Transverse colon (tissue), 4 donors: ENCODE measurements at regions not wholly inside any gene's neighbourhood (a gene's known extent, or its start where the extent isn't known, plus 50 kb on each side); places are given as distances from the start of the nearest gene placed in this dataset.

Experiments used
- DNase-seq: peaks from one replicate; pipeline ENCODE4 v3.0.0-alpha.2; 2019
- H3K27ac ChIP-seq, 4 donors: fragments of 200-600 bp; sonication (generic); 2 replicates each; pipeline ENCODE4 v1.5.1; 2016 to 2018; ENCODE audit warnings: inconsistent platforms in 4 of 4
- H3K27me3 ChIP-seq: fragments of 200-600 bp; sonication (generic); 2 replicates; pipeline ENCODE4 v1.5.1; 2017; ENCODE audit warnings: inconsistent platforms
- H3K36me3 ChIP-seq, 4 donors: fragments of 200-600 bp; sonication (generic); 2 replicates each; pipeline ENCODE4 v1.5.1; 2017 to 2019; ENCODE audit warnings: inconsistent platforms in 4 of 4
- H3K4me1 ChIP-seq, 4 donors: fragments of 200-600 bp; sonication (generic); 2 replicates each; pipeline ENCODE4 v1.5.1; 2017 to 2020; ENCODE audit warnings: inconsistent platforms in 4 of 4
- H3K4me3 ChIP-seq, 4 donors: fragments of 200-600 bp; sonication (generic); 1 replicate in 1 of 4; 2 replicates in 3 of 4; pipeline versions ENCODE4 v1.5.1 to v1.6.1; 2017 to 2019; ENCODE audit warnings: inconsistent platforms in 4 of 4
- H3K9me3 ChIP-seq, 2 donors: fragments of 200-600 bp; sonication (generic); 2 replicates each; pipeline ENCODE4 v1.5.1; 2017 to 2019; ENCODE audit warnings: inconsistent platforms in 2 of 2
- EP300 ChIP-seq: sonication (generic); formaldehyde crosslinking; IDR thresholded peaks from one replicate; pipeline ENCODE4 v1.6.1; 2017; ENCODE audit warnings: antibody characterized with exemption, low read depth
- POLR2A ChIP-seq: fragments of 450-650 bp; IDR thresholded peaks from one replicate; pipeline ENCODE4 v1.6.1; 2016; ENCODE audit warnings: antibody characterized with exemption, mild to moderate bottlenecking, moderate library complexity
- POLR2AphosphoS5 ChIP-seq, 3 donors: sonication (generic); formaldehyde crosslinking; IDR thresholded peaks; one replicate each; pipeline ENCODE4 v1.6.1; 2016; ENCODE audit warnings: antibody characterized with exemption in 3 of 3
- WGBS, 2 donors: methylation state at CpG; one replicate each; pipeline ENCODE4 v1.1.5; 2018; ENCODE audit warnings: low coverage in 1 of 2; 5-methylcytosine and 5-hydroxymethylcytosine counted together
- in situ Hi-C, 4 donors: fragments of 200-750 bp; cut with MboI; loops; one replicate each; pipeline versions ENCODE4 v1.15.0 to v1.15.1; 2017; ENCODE audit warnings: low sequenced_read_pairs in 3 of 4, low pct_ligation_motif_present in 1 of 4, low pct_unique_long_range_greater_than_20kb in 1 of 4
- intact Hi-C: fragments of 100-400 bp; cut with DNase I; formaldehyde crosslinking; loops from one replicate; pipeline ENCODE4 v1.15.1; 2023; ENCODE audit warnings: low total_unique reads
- TF ChIP-seq, protein P1 (sequence below), 5 experiments: fragments of 200-600 bp in 3 of 5; fragments of 450-650 bp in 2 of 5; sonication (generic) in 3 of 5; IDR thresholded peaks; 1 replicate in 2 of 5; 2 replicates in 3 of 5; pipeline ENCODE4 v1.5.1; 2016 to 2017; ENCODE audit warnings: antibody characterized with exemption in 5 of 5, inconsistent platforms in 3 of 5, mild to moderate bottlenecking in 2 of 5, moderate library complexity in 1 of 5

DNA sequence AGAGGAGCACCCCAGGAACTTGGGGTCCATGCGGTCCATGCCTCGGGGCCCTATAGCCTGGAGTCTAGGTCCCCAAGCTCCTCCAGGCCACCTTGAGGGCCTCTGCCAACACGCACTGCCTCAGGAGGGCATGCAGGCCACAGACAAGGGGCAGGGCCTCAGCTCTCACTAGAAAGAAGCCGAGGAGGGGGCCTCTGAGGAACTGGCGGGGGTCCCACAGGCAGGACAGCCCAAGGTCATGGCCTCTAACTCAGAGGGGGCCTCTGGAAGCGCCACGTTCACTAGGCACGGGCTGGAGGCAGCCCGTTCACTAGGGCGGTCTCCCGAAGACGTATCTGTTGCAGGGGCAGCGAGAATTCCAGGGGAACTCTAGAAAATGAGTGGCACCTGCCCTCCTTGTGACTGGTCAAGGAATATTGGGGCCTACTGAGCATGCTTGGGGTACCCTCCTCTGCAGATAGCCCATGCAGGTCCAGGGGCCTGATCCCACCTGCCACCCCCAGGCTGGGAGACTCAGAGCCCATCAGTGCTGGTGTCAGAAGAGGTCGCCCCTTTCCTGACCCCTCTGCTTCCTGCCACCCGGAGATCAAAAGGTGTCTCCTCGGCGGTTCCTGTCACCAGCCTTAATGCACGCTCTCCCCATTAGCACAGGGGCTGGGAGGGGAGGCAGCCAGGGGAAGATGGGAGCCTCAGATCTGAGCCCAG, 86.7 kb upstream of the RET start:
- no peak for DNase-seq
- Histone ChIP-seq H3K9me3 (no peaks in the 10 kb centered on the region), H3K4me3 (no peak overlapping the region), H3K4me1 (no peaks in the 10 kb centered on the region), H3K27me3 (no peaks in the 10 kb centered on the region), H3K27ac (no peak overlapping the region), H3K36me3 (no peaks in the 10 kb centered on the region)
- intact Hi-C loops (no loop called here), in situ Hi-C loops (no loop called here)
- 72% methylated on average over 18 of the region's 18 CpGs; no CpG with 5 or more reads in 1 of the 2 donors for WGBS, 2 donors
- TF ChIP-seq POLR2AphosphoS5 (IDR thresholded peaks at IDR 0.05) (no peak), POLR2A (no peak), EP300 (no peak)

DNA sequence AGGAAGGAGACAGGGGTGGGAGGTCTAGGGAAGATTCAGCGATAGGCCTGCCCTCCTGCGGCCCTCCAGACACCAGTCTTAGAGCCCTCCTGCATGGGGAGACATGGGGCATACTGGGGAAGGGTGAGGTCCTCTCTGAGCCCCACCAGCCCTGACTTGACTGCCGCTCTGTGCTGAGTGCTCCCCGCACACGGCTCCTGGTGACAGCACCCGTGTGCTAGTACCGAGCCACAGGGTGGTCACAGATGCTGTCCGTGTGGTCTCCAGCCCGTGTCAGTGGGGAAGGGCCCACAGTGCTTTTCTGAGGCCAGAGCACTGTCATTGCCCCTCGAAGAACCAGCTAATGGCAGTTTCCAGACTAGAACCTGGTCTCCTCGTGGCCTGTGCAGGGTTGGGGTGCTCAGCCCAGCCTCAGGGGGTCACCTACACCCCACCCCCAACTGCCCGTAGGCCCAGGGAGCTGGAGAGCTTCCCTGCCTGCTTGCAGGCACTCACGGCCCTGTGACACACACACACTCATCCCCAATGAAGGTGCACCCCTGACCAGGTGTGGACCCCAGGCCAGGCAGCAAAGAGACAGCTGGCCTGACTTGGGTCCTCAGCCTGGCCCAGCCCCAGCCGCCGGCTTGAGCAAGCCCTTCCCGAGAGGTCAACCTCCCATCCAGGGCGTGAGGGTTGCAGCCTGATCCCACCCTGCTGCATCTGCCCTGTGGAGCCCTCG, 86.0 kb upstream of the RET start:
- no peak for DNase-seq
- TF ChIP-seq POLR2A (no peak), POLR2AphosphoS5 (IDR thresholded peaks at IDR 0.05) (no peak), EP300 (no peak)
- TF ChIP-seq, protein P1, sequence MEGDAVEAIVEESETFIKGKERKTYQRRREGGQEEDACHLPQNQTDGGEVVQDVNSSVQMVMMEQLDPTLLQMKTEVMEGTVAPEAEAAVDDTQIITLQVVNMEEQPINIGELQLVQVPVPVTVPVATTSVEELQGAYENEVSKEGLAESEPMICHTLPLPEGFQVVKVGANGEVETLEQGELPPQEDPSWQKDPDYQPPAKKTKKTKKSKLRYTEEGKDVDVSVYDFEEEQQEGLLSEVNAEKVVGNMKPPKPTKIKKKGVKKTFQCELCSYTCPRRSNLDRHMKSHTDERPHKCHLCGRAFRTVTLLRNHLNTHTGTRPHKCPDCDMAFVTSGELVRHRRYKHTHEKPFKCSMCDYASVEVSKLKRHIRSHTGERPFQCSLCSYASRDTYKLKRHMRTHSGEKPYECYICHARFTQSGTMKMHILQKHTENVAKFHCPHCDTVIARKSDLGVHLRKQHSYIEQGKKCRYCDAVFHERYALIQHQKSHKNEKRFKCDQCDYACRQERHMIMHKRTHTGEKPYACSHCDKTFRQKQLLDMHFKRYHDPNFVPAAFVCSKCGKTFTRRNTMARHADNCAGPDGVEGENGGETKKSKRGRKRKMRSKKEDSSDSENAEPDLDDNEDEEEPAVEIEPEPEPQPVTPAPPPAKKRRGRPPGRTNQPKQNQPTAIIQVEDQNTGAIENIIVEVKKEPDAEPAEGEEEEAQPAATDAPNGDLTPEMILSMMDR (IDR thresholded peaks at IDR 0.05), result no peak

DNA sequence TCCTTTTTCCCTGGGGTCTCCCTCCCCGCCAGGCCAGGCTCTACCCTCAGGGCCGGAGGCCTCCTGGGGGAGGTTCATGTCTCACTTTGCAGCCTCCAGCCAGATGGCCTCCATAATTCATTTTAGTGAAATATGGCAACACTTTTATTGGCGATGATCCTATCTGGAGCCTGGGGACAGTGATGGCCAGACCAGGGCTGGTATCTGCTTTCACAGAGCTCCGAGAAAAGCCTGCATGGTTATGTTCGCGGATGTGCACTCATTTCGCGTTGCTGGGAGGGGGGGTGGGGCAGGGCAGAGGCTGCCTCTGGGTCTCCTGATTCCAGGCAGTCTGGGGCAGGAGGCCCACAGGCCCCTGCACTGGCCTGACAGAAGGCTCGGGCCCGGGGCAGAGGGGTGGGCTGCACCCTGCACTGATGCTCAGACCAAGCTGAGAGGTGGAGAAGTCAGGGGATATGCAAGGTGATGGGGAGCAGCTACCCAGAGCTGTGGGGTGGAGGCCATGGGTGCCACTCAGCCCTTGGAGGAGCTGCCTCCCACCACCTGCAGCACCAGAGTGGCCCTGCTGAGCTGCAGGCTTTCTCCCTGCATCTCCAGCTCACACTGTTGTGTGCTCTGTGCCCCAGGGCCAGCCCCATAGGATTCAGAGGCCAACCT, 85.3 kb upstream of the RET start:
- H3K4me3 ChIP-seq, result no peak overlapping the region
- no peak for TF ChIP-seq POLR2AphosphoS5 (IDR thresholded peaks at IDR 0.05)
- in situ Hi-C loops, result no loop called here
- no peaks in the 10 kb centered on the region for H3K27me3 ChIP-seq
- no peak for DNase-seq
- intact Hi-C loops, result no loop called here
- H3K9me3 ChIP-seq, result no peaks in the 10 kb centered on the region
- H3K36me3 ChIP-seq, result no peaks in the 10 kb centered on the region
- H3K27ac ChIP-seq, result no peak overlapping the region
- 80 to 83% methylated on average over 1 to 10 of the region's 10 CpGs for WGBS, 2 donors
- H3K4me1 ChIP-seq, result no peaks in the 10 kb centered on the region

More for the DNA sequence above, 86.0 kb upstream of the RET start:
- H3K4me3 ChIP-seq, result no peak overlapping the region
- H3K9me3 ChIP-seq, result no peaks in the 10 kb centered on the region
- WGBS, 2 donors, result 87% methylated on average over 18 of the region's 18 CpGs; no CpG with 5 or more reads in 1 of the 2 donors
- in situ Hi-C loops (no loop called here), intact Hi-C loops (no loop called here)
- H3K4me1 ChIP-seq, result no peaks in the 10 kb centered on the region
- no peak overlapping the region for H3K27ac ChIP-seq
- H3K27me3 ChIP-seq, result no peaks in the 10 kb centered on the region
- no peaks in the 10 kb centered on the region for H3K36me3 ChIP-seq

DNA sequence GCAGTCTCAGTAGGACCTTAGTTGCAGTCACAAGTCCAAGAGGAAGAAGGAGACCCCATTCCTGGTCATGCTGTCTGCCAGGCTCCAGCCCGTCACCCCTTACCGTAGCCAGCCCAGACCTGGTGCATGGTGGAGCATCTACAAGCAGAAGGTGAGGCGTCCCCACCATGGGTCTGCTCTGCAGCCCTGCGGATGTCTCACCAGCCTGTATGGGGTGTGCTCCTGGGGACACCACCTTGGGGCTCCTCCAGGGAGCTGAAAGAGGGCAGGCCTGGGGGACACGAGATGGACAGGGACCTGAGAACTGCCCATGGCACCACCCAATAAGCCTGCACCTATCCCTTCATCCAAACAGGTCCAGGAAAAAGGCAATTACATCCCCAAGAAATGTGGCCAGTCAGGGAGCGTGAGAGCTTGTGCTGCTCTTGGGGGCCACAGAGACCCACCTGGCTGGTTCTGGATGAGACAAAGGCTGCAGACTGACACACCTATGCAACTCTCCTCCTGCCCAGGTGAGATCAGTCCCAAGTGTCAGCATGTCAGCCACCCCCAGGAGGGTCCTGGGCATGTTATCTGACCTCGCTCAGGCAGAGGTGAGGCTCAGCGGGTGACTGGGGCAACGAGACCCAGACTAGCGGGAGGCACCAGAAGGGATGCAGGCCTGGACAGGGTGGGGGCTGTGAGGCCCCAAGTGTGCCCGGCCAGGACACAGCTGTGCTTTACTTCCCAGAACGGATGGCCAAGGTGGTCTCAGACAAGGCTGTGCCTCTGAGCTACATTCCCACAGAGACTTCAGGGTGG, 84.5 kb upstream of the RET start:
- no peaks in the 10 kb centered on the region for H3K36me3 ChIP-seq
- in situ Hi-C loops, result no loop called here
- DNase-seq, result no peak
- intact Hi-C loops, result no loop called here
- 89% methylated on average over 9 of the region's 12 CpGs; no CpG with 5 or more reads in 1 of the 2 donors for WGBS, 2 donors
- no peaks in the 10 kb centered on the region for H3K4me1 ChIP-seq
- no peaks in the 10 kb centered on the region for H3K27me3 ChIP-seq
- H3K4me3 ChIP-seq, result no peak overlapping the region
- H3K9me3 ChIP-seq, result no peaks in the 10 kb centered on the region
- no peak overlapping the region for H3K27ac ChIP-seq
- TF ChIP-seq EP300, result no peak
- TF ChIP-seq, protein P1 (IDR thresholded peaks at IDR 0.05), result no peak
